ENCODE measurements at regions not wholly inside any gene's neighbourhood (a gene's known extent, or its start where the extent isn't known, plus 50 kb on each side); places are given as distances from the start of the nearest gene placed in this dataset.

DNA sequence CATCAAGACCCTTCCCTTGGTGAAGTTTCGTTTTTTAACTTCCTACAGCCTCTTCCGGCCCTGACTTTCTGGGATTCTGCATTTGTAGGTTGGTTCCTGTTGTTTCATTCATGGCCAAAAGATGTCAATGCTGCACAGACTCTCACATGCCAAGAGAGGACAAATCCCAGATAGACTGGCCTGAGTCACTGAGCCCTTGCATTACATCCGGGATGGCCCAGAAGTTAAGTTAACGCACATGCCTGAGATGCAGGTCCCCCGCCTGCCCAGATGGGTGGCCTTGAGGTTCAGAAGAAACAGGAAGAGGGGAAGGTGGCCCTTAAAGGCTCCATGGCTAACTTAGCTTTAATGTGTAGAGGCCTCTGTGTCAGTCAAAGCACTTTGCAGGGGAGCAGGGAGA lies 51.6 kb upstream of the SRGAP3 start:
- DNase-seq, result no peak

DNA sequence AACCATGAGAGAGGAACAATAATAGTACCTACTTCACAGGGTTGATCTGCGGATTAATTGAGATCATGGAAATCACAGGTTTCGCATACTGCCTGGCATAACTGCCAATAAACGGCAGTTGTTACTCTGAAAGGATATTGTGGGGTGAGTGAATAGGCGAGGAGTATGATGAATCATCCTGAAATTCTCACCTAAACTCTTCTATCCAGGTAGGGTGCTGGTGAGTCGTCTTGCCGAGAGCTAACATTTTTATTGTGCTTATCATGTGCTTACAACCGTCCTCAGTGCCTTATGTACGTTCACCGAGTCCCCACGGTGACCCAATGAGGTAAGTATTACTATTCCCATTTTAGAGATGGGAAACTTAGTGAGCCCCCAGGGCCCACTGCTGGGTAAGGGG lies 52.4 kb upstream of the SRGAP3 start:
- peak in 1 of 51 donors; percentile 43 for DNase-seq

DNA sequence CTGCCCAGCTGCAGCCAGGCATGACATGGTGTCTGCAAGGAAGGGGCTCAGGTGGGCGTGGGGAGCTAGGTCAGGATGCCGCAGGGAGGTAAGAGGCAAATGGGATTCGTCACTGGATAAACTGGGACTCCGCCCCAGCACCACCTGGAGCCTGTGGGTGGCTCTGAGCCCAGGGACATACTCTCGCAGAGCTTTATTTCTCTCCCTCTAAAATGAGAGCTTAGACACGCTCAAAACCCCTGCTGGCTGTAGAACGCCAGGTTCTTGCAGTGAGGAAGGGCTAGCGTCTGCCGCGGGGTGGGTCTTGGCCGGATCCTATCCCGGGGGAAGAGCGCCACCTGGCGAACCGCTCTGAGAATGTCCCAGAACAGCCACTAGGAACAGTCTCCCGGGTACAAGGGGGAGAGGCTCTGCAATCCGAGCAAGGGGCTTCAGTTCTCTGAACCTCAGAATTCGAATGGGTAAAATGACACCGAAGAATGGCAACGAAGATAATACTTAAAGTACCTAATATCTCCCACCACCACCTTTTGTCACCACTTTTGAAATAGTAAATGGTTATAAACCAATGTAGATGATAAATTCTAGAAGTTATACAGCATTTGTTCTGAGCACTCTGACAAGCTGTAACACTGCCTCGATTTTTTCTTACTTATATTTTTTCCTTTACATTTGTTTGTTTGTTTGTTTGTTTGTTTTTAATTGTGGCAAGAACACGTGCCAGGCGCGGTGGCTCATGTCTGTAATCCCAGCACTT lies 53.2 kb upstream of the SRGAP3 start:
- peak in 47 of 51 donors; percentile 14 to 90 (median 69) for DNase-seq

DNA sequence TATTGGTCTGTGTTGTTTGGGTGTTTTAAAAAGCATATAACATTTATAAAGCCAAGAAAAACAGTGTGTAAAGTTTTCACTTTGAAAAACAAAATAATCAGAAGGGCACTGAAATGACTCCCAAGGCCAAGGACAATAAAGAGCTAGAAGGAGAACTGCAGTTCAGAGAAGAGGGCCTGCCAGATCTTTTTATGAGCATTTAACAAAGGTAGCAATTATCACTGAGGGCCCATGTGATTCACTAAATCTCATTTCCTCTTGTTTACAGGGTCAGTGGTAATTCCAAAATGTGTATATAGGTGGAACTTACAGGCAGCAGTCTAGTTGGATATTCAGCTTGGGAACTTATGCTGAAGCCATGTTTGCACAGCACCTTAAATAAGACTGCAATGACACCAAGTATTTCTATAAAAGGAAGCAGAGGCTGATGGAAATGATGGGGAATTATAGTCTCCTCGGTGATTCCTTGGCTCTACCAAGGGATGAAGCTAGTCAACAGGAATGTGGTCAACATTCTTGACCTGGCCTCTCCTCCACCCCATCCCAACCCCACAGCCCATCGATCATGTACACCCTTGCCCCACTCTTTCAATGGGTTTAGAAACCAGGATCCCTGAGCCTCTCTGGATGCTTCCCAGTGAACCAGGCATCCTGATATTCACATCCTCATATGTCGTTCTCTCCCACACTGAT lies 54.4 kb upstream of the THUMPD3 start:
- no peak for DNase-seq

DNA sequence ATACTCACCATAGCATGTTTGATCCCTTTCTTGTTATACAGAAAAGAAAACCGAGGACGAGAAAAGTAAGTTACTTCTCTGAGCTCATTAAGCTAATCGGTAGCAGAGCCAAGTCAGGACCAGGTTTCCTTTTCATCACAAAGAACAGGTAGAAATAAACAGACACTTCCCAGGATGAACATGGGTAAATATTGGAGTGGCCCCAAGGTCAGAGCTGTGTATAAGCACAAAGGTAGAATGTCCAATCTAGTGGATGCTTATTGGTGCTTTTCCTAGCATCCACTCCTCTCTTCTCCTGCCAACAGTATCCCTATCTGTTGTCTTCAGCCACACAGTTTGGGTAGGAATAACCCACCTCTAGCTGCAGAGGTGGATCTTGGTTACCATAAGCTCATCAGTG lies 52.8 kb upstream of the THUMPD3 start:
- DNase-seq, result no peak

DNA sequence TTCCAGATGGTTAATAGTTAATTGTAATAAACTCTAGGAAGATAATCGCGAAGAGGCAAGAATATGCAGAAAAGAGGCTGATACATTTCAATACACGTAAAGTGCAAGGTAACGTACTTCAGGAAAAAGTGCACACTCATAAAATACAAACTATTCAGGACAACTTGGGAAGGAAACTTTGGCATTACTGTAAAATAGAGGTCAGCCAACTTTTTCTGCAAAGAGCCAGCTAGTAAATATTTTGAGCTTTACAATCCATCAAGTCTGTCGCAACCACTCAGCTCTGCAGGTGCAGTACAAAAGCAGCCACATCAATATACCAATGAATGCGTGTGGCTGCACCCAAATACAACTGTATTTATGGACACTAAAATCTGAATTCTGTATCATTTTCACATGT lies 51.6 kb upstream of the THUMPD3 start:
- no peak for DNase-seq

All from hypothalamus (tissue), 51 donors.